ENCODE measurements at regions not wholly inside any gene's neighbourhood (a gene's known extent, or its start where the extent isn't known, plus 50 kb on each side); places are given as distances from the start of the nearest gene placed in this dataset.

DNA sequence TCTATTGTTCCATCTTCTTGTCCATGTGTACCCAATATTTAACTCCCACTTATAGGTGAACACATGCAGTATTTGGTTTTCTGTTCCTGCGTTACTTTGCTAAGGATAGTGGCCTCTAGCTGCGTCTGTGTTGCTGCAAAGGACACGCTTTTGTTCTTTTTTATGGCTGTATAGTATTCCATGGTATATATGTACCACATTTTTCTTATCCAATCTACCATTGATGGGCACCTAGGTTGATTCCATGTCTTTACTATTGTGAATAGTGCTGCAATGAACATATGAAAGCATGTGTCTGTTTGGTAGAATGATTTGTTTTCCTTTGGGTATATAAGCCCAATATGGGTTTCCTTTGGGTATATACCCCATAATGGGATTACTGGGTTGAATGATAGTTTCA lies 77.3 kb upstream of the MMADHC start:
- in situ Hi-C loops (cut with MboI; ENCODE audit: low pct_ligation_motif_present in 1 of 4, low pct_unique_long_range_greater_than_20kb in 1 of 4, low sequenced_read_pairs in 3 of 4) (no loop called here), intact Hi-C loops (cut with DNase I; ENCODE audit: low total_unique reads) (no loop called here)
- Histone ChIP-seq H3K27ac (no peak overlapping the region), H3K9me3 (no peaks in the 10 kb centered on the region), H3K27me3 (no peaks in the 10 kb centered on the region), H3K4me1 (peaks cover 2 to 6% (median 6%) of the 10 kb centered on the region in 4 donors), H3K36me3 (no peaks in the 10 kb centered on the region), H3K4me3 (no peak overlapping the region)
- no peak for DNase-seq
- WGBS, 2 donors (ENCODE audit: low coverage in 1 of 2): 91 to 100% methylated on average over 3 of the region's 3 CpGs
- TF ChIP-seq POLR2AphosphoS5 (IDR thresholded peaks at IDR 0.05) (no peak), EP300 (IDR thresholded peaks at IDR 0.05; ENCODE audit: low read depth) (no peak), POLR2A (IDR thresholded peaks at IDR 0.05) (no peak)
- TF ChIP-seq, protein P1, sequence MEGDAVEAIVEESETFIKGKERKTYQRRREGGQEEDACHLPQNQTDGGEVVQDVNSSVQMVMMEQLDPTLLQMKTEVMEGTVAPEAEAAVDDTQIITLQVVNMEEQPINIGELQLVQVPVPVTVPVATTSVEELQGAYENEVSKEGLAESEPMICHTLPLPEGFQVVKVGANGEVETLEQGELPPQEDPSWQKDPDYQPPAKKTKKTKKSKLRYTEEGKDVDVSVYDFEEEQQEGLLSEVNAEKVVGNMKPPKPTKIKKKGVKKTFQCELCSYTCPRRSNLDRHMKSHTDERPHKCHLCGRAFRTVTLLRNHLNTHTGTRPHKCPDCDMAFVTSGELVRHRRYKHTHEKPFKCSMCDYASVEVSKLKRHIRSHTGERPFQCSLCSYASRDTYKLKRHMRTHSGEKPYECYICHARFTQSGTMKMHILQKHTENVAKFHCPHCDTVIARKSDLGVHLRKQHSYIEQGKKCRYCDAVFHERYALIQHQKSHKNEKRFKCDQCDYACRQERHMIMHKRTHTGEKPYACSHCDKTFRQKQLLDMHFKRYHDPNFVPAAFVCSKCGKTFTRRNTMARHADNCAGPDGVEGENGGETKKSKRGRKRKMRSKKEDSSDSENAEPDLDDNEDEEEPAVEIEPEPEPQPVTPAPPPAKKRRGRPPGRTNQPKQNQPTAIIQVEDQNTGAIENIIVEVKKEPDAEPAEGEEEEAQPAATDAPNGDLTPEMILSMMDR (IDR thresholded peaks at IDR 0.05): no peak

DNA sequence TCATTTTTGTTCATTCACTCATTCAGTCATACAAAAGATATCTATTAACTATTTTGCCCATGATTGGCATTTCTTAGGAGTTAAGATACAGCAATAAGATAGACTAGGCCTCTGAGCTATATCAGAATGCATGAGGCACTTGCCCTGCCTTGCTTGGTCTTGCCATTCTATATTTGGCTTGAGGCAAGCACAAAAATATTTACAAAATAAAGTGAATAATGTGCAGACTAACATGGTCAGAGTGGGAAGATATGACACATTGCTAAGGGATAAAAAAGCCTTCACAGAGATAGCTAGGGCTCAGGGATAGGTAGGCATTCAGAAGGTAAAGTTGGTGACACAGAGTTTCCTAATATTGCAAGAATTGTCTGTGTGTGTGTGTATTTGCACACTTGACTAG lies 75.0 kb upstream of the MMADHC start:
- DNase-seq: no peak
- Histone ChIP-seq H3K9me3 (no peaks in the 10 kb centered on the region), H3K4me3 (no peak overlapping the region), H3K27me3 (no peaks in the 10 kb centered on the region), H3K36me3 (no peaks in the 10 kb centered on the region), H3K4me1 (peaks cover 2 to 6% (median 6%) of the 10 kb centered on the region in 4 donors), H3K27ac (no peak overlapping the region)
- intact Hi-C loops (cut with DNase I; ENCODE audit: low total_unique reads): no loop called here
- in situ Hi-C loops (cut with MboI; ENCODE audit: low pct_ligation_motif_present in 1 of 4, low pct_unique_long_range_greater_than_20kb in 1 of 4, low sequenced_read_pairs in 3 of 4): no loop called here
- TF ChIP-seq, protein P1 (IDR thresholded peaks at IDR 0.05): no peak
- TF ChIP-seq POLR2A (IDR thresholded peaks at IDR 0.05) (no peak), POLR2AphosphoS5 (IDR thresholded peaks at IDR 0.05) (no peak), EP300 (IDR thresholded peaks at IDR 0.05; ENCODE audit: low read depth) (no peak)

DNA sequence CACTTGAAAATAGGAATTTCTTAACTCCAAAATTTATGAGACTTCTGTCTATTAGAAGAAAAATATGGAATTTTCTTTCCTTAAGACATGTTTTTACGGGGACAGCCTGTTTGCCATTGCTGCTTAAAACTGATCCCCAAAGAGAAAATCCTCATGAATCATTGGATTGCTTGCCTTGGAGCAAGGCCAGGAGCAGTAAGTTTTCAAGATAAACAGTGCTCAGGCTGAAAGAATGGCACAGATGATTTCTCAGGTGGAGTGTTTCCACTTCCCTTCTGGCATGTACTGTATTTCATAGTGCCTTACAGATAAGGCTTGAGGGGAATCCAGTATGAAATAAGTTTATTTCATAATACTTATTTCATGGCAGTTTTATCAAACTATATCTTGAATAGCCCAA lies 74.3 kb upstream of the MMADHC start:
- Histone ChIP-seq H3K27me3 (no peaks in the 10 kb centered on the region), H3K36me3 (no peaks in the 10 kb centered on the region), H3K27ac (no peak overlapping the region), H3K4me1 (peaks cover 2 to 6% (median 6%) of the 10 kb centered on the region in 4 donors), H3K9me3 (no peaks in the 10 kb centered on the region), H3K4me3 (no peak overlapping the region)
- in situ Hi-C loops (cut with MboI; ENCODE audit: low pct_ligation_motif_present in 1 of 4, low pct_unique_long_range_greater_than_20kb in 1 of 4, low sequenced_read_pairs in 3 of 4): no loop called here
- TF ChIP-seq POLR2AphosphoS5 (IDR thresholded peaks at IDR 0.05): no peak
- intact Hi-C loops (cut with DNase I; ENCODE audit: low total_unique reads): no loop called here
- 13 to 18% methylated on average over 1 of the region's 1 CpG for WGBS, 2 donors (ENCODE audit: low coverage in 1 of 2)
- DNase-seq: peak; percentile 25

DNA sequence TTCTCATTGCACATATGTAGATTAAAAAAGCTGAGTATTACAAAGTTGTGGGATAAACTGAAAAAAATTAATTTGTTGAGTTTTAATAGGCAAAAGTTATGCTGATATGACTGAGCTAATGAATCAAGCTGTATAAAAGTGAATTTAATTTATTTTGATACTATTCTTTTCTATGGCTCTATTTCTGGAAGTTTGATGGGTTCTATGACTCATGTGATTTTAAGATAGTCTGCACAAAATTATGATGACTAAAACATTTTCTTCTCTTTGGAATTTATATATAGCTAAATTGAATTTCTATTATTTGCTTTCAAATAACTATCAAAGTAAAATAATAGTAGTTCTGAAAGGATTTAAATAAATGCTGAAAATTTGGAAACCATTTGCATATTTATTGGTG lies 71.0 kb upstream of the MMADHC start:
- DNase-seq: no peak
- H3K27ac ChIP-seq: no peak overlapping the region
- in situ Hi-C loops (cut with MboI; ENCODE audit: low pct_ligation_motif_present in 1 of 4, low pct_unique_long_range_greater_than_20kb in 1 of 4, low sequenced_read_pairs in 3 of 4): no loop called here
- H3K9me3 ChIP-seq: no peaks in the 10 kb centered on the region
- intact Hi-C loops (cut with DNase I; ENCODE audit: low total_unique reads): no loop called here
- H3K36me3 ChIP-seq: no peaks in the 10 kb centered on the region
- no peak for TF ChIP-seq POLR2A (IDR thresholded peaks at IDR 0.05)
- no peak for TF ChIP-seq POLR2AphosphoS5 (IDR thresholded peaks at IDR 0.05)
- TF ChIP-seq EP300 (IDR thresholded peaks at IDR 0.05; ENCODE audit: low read depth): no peak
- TF ChIP-seq, protein P1 (IDR thresholded peaks at IDR 0.05): no peak
- no peak overlapping the region for H3K4me3 ChIP-seq
- H3K4me1 ChIP-seq: peaks cover 2 to 6% (median 6%) of the 10 kb centered on the region in 4 donors
- no peaks in the 10 kb centered on the region for H3K27me3 ChIP-seq

DNA sequence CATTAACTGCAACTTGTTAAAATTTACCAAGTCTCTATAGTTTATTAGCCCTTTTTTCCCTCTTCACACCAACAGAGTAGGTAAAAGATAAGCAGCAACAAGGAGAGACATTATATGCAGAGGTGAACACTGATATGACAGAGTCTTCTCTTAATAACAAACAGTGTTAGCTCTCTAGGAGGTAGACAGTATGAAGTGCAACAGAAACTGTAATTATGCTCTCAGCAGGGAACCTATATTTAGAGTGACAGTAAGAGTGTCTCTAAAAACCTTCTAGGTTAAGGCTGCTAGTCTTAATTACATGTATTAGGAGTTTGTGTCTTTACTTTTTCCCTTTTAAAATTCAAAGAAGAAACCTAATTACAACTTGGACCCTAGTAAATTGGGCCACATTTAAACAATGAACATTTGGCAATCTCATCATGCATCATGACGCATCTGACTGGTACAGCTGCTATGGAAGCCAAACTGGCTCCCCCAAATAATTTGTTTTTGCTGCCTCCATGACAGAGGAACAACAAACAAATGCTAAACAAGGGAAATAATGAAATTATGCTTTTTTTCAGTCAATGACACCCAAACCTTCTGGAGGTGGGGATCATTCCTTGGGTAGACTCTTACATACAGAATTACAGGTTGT lies 69.9 kb upstream of the MMADHC start:
- no peaks in the 10 kb centered on the region for H3K27me3 ChIP-seq
- H3K36me3 ChIP-seq: no peaks in the 10 kb centered on the region
- TF ChIP-seq EP300 (IDR thresholded peaks at IDR 0.05; ENCODE audit: low read depth) (no peak), POLR2AphosphoS5 (IDR thresholded peaks at IDR 0.05) (no peak), POLR2A (IDR thresholded peaks at IDR 0.05) (no peak)
- TF ChIP-seq, protein P1 (IDR thresholded peaks at IDR 0.05): no peak
- in situ Hi-C loops (cut with MboI; ENCODE audit: low pct_ligation_motif_present in 1 of 4, low pct_unique_long_range_greater_than_20kb in 1 of 4, low sequenced_read_pairs in 3 of 4): no loop called here
- intact Hi-C loops (cut with DNase I; ENCODE audit: low total_unique reads): no loop called here
- DNase-seq: no peak
- WGBS, 2 donors (ENCODE audit: low coverage in 1 of 2): 95 to 100% methylated on average over 1 of the region's 1 CpG
- H3K9me3 ChIP-seq: no peaks in the 10 kb centered on the region
- no peak overlapping the region for H3K4me3 ChIP-seq
- peaks cover 2 to 6% (median 6%) of the 10 kb centered on the region in 4 donors for H3K4me1 ChIP-seq
- H3K27ac ChIP-seq: no peak overlapping the region
